T-cell (primary cell): ENCODE measurements at regions not wholly inside any gene's neighbourhood (a gene's known extent, or its start where the extent isn't known, plus 50 kb on each side); places are given as distances from the start of the nearest gene placed in this dataset.
A peak's percentile ranks its signal among the peaks of the same experiment; 100 is the strongest.

ENCODE experiments used
- ATAC-seq, 4 experiments: fragments of 200-7000 bp in 3 of 4; fragments of 150-1000 bp in 1 of 4; cut with Tn5 transposase; replicated peaks in 1 of 4; 1 replicate in 3 of 4; 2 replicates in 1 of 4; pipeline ENCODE4 v1.10.0; 2021; ENCODE audit warnings: moderate library complexity in 3 of 4, mild to moderate bottlenecking in 2 of 4, moderate number of reproducible peaks in 1 of 4
- CTCF ChIA-PET, 2 donors: fragments of 300-600 bp; sonication (Branson Sonifier 250); formaldehyde crosslinking; loops; one replicate each; lab custom pipeline; 2022; ENCODE audit warnings: antibody characterized with exemption in 2 of 2; lab: Charles Lee
- POLR2A ChIA-PET, 2 donors: fragments of 300-600 bp; sonication (Branson Sonifier 250); formaldehyde crosslinking; loops; one replicate each; lab custom pipeline; 2022; ENCODE audit warnings: antibody characterized with exemption in 2 of 2; lab: Charles Lee
- DNase-seq, 35 experiments: peaks; one replicate each; pipeline versions ENCODE4 v3.0.0 to v3.0.0-alpha.2; 2013 to 2023
- H3K27ac ChIP-seq: one replicate; pipeline ENCODE4 v1.5.1; 2013; ENCODE audit warnings: low read length
- H3K27me3 ChIP-seq, 2 experiments: replicated peaks in 1 of 2; 1 replicate in 1 of 2; 2 replicates in 1 of 2; pipeline versions ENCODE4 v1.6.1 to v1.7.0; 2013; ENCODE audit warnings: low read length in 1 of 2, mixed read lengths in 1 of 2; ENCODE audit not compliant: control insufficient read depth in 2 of 2, insufficient read depth in 2 of 2; ENCODE audit errors: extremely low read depth in 1 of 2
- H3K36me3 ChIP-seq, 2 donors: 1 replicate in 1 of 2; 2 replicates in 1 of 2; pipeline versions ENCODE4 v1.6.1 to v1.7.0; 2013; ENCODE audit warnings: low read length in 1 of 2; ENCODE audit not compliant: control insufficient read depth in 2 of 2, insufficient read depth in 1 of 2; ENCODE audit errors: extremely low read depth in 1 of 2
- H3K4me1 ChIP-seq, 2 experiments: 1 replicate in 1 of 2; 2 replicates in 1 of 2; pipeline versions ENCODE4 v1.6.1 to v1.7.0; 2013; ENCODE audit warnings: low read length in 2 of 2, mixed read lengths in 1 of 2; ENCODE audit not compliant: insufficient read depth in 2 of 2, control insufficient read depth in 1 of 2; ENCODE audit errors: extremely low read depth in 1 of 2
- H3K4me3 ChIP-seq, 2 donors: 1 replicate in 1 of 2; 2 replicates in 1 of 2; pipeline versions ENCODE4 v1.5.1 to v1.7.0; 2013; ENCODE audit warnings: mild to moderate bottlenecking in 2 of 2, low read length in 1 of 2, moderate library complexity in 1 of 2; ENCODE audit not compliant: control insufficient read depth in 1 of 2; ENCODE audit errors: extremely low read depth in 1 of 2
- H3K9me3 ChIP-seq: 2 replicates; pipeline ENCODE4 v1.7.0; 2013
- H3K27ac Mint-ChIP-seq, 2 donors: one replicate each; pipeline ENCODE4 v1.8.0; 2020 to 2021; ENCODE audit warnings: mild to moderate bottlenecking in 2 of 2, mixed read lengths in 2 of 2
- H3K27me3 Mint-ChIP-seq, 2 donors: one replicate each; pipeline ENCODE4 v1.8.0; 2021 to 2022; ENCODE audit warnings: mixed read lengths in 2 of 2
- H3K36me3 Mint-ChIP-seq: one replicate; pipeline ENCODE4 v1.8.0; 2021; ENCODE audit warnings: mixed read lengths
- H3K4me1 Mint-ChIP-seq, 3 donors: one replicate each; pipeline ENCODE4 v1.8.0; 2020 to 2022; ENCODE audit warnings: mixed read lengths in 3 of 3, mild to moderate bottlenecking in 1 of 3
- H3K4me3 Mint-ChIP-seq, 3 donors: one replicate each; pipeline ENCODE4 v1.8.0; 2020 to 2022; ENCODE audit warnings: mild to moderate bottlenecking in 3 of 3, mixed read lengths in 3 of 3, moderate library complexity in 3 of 3
- H3K9me3 Mint-ChIP-seq, 3 donors: one replicate each; pipeline ENCODE4 v1.8.0; 2020 to 2022; ENCODE audit warnings: mixed read lengths in 3 of 3
- WGBS: methylation state at CpG from one replicate; pipeline ENCODE4 v1.1.5; 2013; ENCODE audit warnings: missing lambda C conversion rate; ENCODE audit not compliant: insufficient coverage; 5-methylcytosine and 5-hydroxymethylcytosine counted together

- H3K36me3 Mint-ChIP-seq: peaks cover 2% of the 10 kb centered on the region
- CTCF ChIA-PET: no interaction called here
- H3K36me3 ChIP-seq: no peaks in the 10 kb centered on the region
- no peaks in the 10 kb centered on the region for H3K4me1 ChIP-seq
- ATAC-seq (no peak), DNase-seq (no peak)
- no peaks in the 10 kb centered on the region for H3K9me3 ChIP-seq
- 92% methylated on average over 4 of the region's 8 CpGs for WGBS
- H3K27ac ChIP-seq: no peak overlapping the region
- H3K4me3 Mint-ChIP-seq: no peak overlapping the region
- no peak overlapping the region for H3K4me3 ChIP-seq
- H3K4me1 Mint-ChIP-seq: peaks cover 0 to 4% (median 0%) of the 10 kb centered on the region in 3 donors
- POLR2A ChIA-PET: no interaction called here
- peaks cover 4 to 8% of the 10 kb centered on the region in 2 donors for H3K27me3 Mint-ChIP-seq
- H3K9me3 Mint-ChIP-seq: peaks cover 11 to 14% (median 14%) of the 10 kb centered on the region in 3 donors
- peaks cover 0 to 12% of the 10 kb centered on the region in 2 experiments for H3K27me3 ChIP-seq
- H3K27ac Mint-ChIP-seq: no peak overlapping the region
Observed at GRCh38 chr20:24867556-24867955, 81.5 kb upstream of the CST7 start.

- peaks cover 2% of the 10 kb centered on the region for H3K36me3 Mint-ChIP-seq
- H3K4me3 Mint-ChIP-seq: no peak overlapping the region
- WGBS: 86% methylated on average over 10 of the region's 10 CpGs
- peaks cover 11 to 14% (median 14%) of the 10 kb centered on the region in 3 donors for H3K9me3 Mint-ChIP-seq
- POLR2A ChIA-PET: no interaction called here
- Histone ChIP-seq H3K4me3 (no peak overlapping the region), H3K27me3 (peaks cover 0 to 21% of the 10 kb centered on the region in 2 experiments), H3K4me1 (no peaks in the 10 kb centered on the region), H3K27ac (no peak overlapping the region), H3K9me3 (no peaks in the 10 kb centered on the region), H3K36me3 (no peaks in the 10 kb centered on the region)
- DNase-seq: no peak
- H3K27ac Mint-ChIP-seq: no peak overlapping the region
- peaks cover 0 to 4% (median 0%) of the 10 kb centered on the region in 3 donors for H3K4me1 Mint-ChIP-seq
- peaks cover 4 to 8% of the 10 kb centered on the region in 2 donors for H3K27me3 Mint-ChIP-seq
- no peak for ATAC-seq
- CTCF ChIA-PET: no interaction called here
Observed at GRCh38 chr20:24868396-24868927, 80.6 kb upstream of the CST7 start.

- H3K9me3 ChIP-seq: no peaks in the 10 kb centered on the region
- ChIA-PET POLR2A (no interaction called here), CTCF (no interaction called here)
- H3K4me1 ChIP-seq: no peaks in the 10 kb centered on the region
- Mint-ChIP-seq H3K4me1 (peaks cover 0 to 4% (median 0%) of the 10 kb centered on the region in 3 donors), H3K36me3 (peaks cover 2% of the 10 kb centered on the region), H3K27ac (no peak overlapping the region), H3K4me3 (no peak overlapping the region), H3K9me3 (peaks cover 7 to 11% (median 10%) of the 10 kb centered on the region in 3 donors), H3K27me3 (peaks cover 4 to 12% of the 10 kb centered on the region in 2 donors)
- DNase-seq: no peak
- no peaks in the 10 kb centered on the region for H3K36me3 ChIP-seq
- 52% methylated on average over 2 of the region's 6 CpGs for WGBS
- H3K4me3 ChIP-seq: no peak overlapping the region
- peaks cover 0 to 26% of the 10 kb centered on the region in 2 experiments for H3K27me3 ChIP-seq
- no peak for ATAC-seq
- no peak overlapping the region for H3K27ac ChIP-seq
Observed at GRCh38 chr20:24868959-24869358, 80.1 kb upstream of the CST7 start.

GRCh38 chr20:24870057-24870456 lies 79.0 kb upstream of the CST7 start:
- Mint-ChIP-seq H3K27me3 (peaks cover 9 to 14% of the 10 kb centered on the region in 2 donors), H3K27ac (no peak overlapping the region), H3K4me1 (peaks cover 0 to 4% (median 0%) of the 10 kb centered on the region in 3 donors), H3K36me3 (no peaks in the 10 kb centered on the region), H3K4me3 (no peak overlapping the region), H3K9me3 (peaks cover 5 to 7% (median 5%) of the 10 kb centered on the region in 3 donors)
- H3K4me1 ChIP-seq: no peaks in the 10 kb centered on the region
- ChIA-PET POLR2A (no interaction called here), CTCF (no interaction called here)
- ATAC-seq: no peak
- H3K4me3 ChIP-seq: no peak overlapping the region
- H3K36me3 ChIP-seq: no peaks in the 10 kb centered on the region
- no peaks in the 10 kb centered on the region for H3K9me3 ChIP-seq
- H3K27ac ChIP-seq: no peak overlapping the region
- no peak for DNase-seq
- peaks cover 0 to 37% of the 10 kb centered on the region in 2 experiments for H3K27me3 ChIP-seq
- WGBS: no CpG with 5 or more reads among the region's 3 CpGs

- peaks cover 0 to 1% (median 0%) of the 10 kb centered on the region in 3 donors for H3K9me3 Mint-ChIP-seq
- Histone ChIP-seq H3K4me3 (no peak overlapping the region), H3K27ac (no peak overlapping the region), H3K27me3 (peaks cover 0 to 39% of the 10 kb centered on the region in 2 experiments), H3K9me3 (no peaks in the 10 kb centered on the region), H3K36me3 (no peaks in the 10 kb centered on the region), H3K4me1 (no peaks in the 10 kb centered on the region)
- peaks cover 0 to 4% (median 0%) of the 10 kb centered on the region in 3 donors for H3K4me1 Mint-ChIP-seq
- ChIA-PET CTCF (no interaction called here), POLR2A (no interaction called here)
- 85% methylated on average over 8 of the region's 8 CpGs for WGBS
- H3K27ac Mint-ChIP-seq: no peak overlapping the region
- peaks cover 4 to 14% of the 10 kb centered on the region in 2 donors for H3K27me3 Mint-ChIP-seq
- DNase-seq (no peak), ATAC-seq (peak in 1 of 4 experiments; percentile 12)
- no peak overlapping the region for H3K4me3 Mint-ChIP-seq
- no peaks in the 10 kb centered on the region for H3K36me3 Mint-ChIP-seq
Observed at GRCh38 chr20:24870881-24871280, 78.2 kb upstream of the CST7 start.

GRCh38 chr20:24871480-24872213 lies 77.4 kb upstream of the CST7 start:
- Mint-ChIP-seq H3K4me3 (no peak overlapping the region), H3K4me1 (peaks cover 0 to 4% (median 0%) of the 10 kb centered on the region in 3 donors), H3K27ac (no peak overlapping the region), H3K36me3 (no peaks in the 10 kb centered on the region), H3K9me3 (no peaks in the 10 kb centered on the region), H3K27me3 (peaks cover 4 to 14% of the 10 kb centered on the region in 2 donors)
- H3K4me1 ChIP-seq: no peaks in the 10 kb centered on the region
- POLR2A ChIA-PET: no interaction called here
- DNase-seq: no peak
- WGBS: 73% methylated on average over 7 of the region's 13 CpGs
- no peak overlapping the region for H3K27ac ChIP-seq
- peaks cover 0 to 39% of the 10 kb centered on the region in 2 experiments for H3K27me3 ChIP-seq
- CTCF ChIA-PET: no interaction called here
- no peak for ATAC-seq
- H3K4me3 ChIP-seq: no peak overlapping the region
- no peaks in the 10 kb centered on the region for H3K9me3 ChIP-seq
- no peaks in the 10 kb centered on the region for H3K36me3 ChIP-seq
